ENCODE measurements at regions not wholly inside any gene's neighbourhood (a gene's known extent, or its start where the extent isn't known, plus 50 kb on each side); places are given as distances from the start of the nearest gene placed in this dataset.
"Not testable (repeated sequence)": the region's sequence is repeated elsewhere in the genome, so short reads cannot be mapped to it uniquely, and the experiment has no call there.

- no peaks in the 10 kb centered on the region for H3K36me3 ChIP-seq (ENCODE audit: control insufficient read depth, insufficient read depth, low read length)
- H3K4me3 ChIP-seq (ENCODE audit: extremely low read depth, insufficient read depth, low read length, poor library complexity, severe bottlenecking) = no peak overlapping the region
- H3K27ac ChIP-seq (ENCODE audit: low read depth, low read length, severe bottlenecking) = no peak overlapping the region
- no peaks in the 10 kb centered on the region for H3K4me1 ChIP-seq (ENCODE audit: control insufficient read depth, insufficient read depth, low read length, poor library complexity, severe bottlenecking)
- no peaks in the 10 kb centered on the region for H3K9me3 ChIP-seq (ENCODE audit: control insufficient read depth, low read length)
Observed at GRCh38 chr4:18180892-18181291, 159.3 kb upstream of the LCORL start.

- Histone ChIP-seq H3K36me3 (ENCODE audit: control insufficient read depth, insufficient read depth, low read length) (no peaks in the 10 kb centered on the region), H3K4me3 (ENCODE audit: extremely low read depth, insufficient read depth, low read length, poor library complexity, severe bottlenecking) (no peak overlapping the region), H3K4me1 (ENCODE audit: control insufficient read depth, insufficient read depth, low read length, poor library complexity, severe bottlenecking) (no peaks in the 10 kb centered on the region), H3K27ac (ENCODE audit: low read depth, low read length, severe bottlenecking) (no peak overlapping the region), H3K9me3 (ENCODE audit: control insufficient read depth, low read length) (no peaks in the 10 kb centered on the region)
- 88 to 100% methylated on average over 1 of the region's 4 CpGs for WGBS, 2 experiments (ENCODE audit: insufficient coverage in 2 of 2)
Observed at GRCh38 chr4:18180122-18180521, 158.6 kb upstream of the LCORL start.

GRCh38 chr4:18171896-18172295, 150.3 kb upstream of the LCORL start:
- Histone ChIP-seq H3K4me1 (ENCODE audit: control insufficient read depth, insufficient read depth, low read length, poor library complexity, severe bottlenecking) (no peaks in the 10 kb centered on the region), H3K9me3 (ENCODE audit: control insufficient read depth, low read length) (no peaks in the 10 kb centered on the region), H3K4me3 (ENCODE audit: extremely low read depth, insufficient read depth, low read length, poor library complexity, severe bottlenecking) (no peak overlapping the region), H3K36me3 (ENCODE audit: control insufficient read depth, insufficient read depth, low read length) (no peaks in the 10 kb centered on the region), H3K27ac (ENCODE audit: low read depth, low read length, severe bottlenecking) (no peak overlapping the region)
- WGBS, 2 experiments (ENCODE audit: insufficient coverage in 2 of 2) = 59 to 95% methylated on average over 2 of the region's 2 CpGs

GRCh38 chr4:18167831-18168230, 146.3 kb upstream of the LCORL start:
- no peak overlapping the region for H3K4me3 ChIP-seq (ENCODE audit: extremely low read depth, insufficient read depth, low read length, poor library complexity, severe bottlenecking)
- 92 to 93% methylated on average over 4 of the region's 4 CpGs for WGBS, 2 experiments (ENCODE audit: insufficient coverage in 2 of 2)
- no peak overlapping the region for H3K27ac ChIP-seq (ENCODE audit: low read depth, low read length, severe bottlenecking)
- H3K36me3 ChIP-seq (ENCODE audit: control insufficient read depth, insufficient read depth, low read length) = no peaks in the 10 kb centered on the region
- H3K9me3 ChIP-seq (ENCODE audit: control insufficient read depth, low read length) = no peaks in the 10 kb centered on the region
- no peaks in the 10 kb centered on the region for H3K4me1 ChIP-seq (ENCODE audit: control insufficient read depth, insufficient read depth, low read length, poor library complexity, severe bottlenecking)

- Histone ChIP-seq H3K4me1 (ENCODE audit: control insufficient read depth, insufficient read depth, low read length, poor library complexity, severe bottlenecking) (no peaks in the 10 kb centered on the region), H3K27ac (ENCODE audit: low read depth, low read length, severe bottlenecking) (no peak overlapping the region), H3K9me3 (ENCODE audit: control insufficient read depth, low read length) (no peaks in the 10 kb centered on the region), H3K4me3 (ENCODE audit: extremely low read depth, insufficient read depth, low read length, poor library complexity, severe bottlenecking) (no peak overlapping the region), H3K36me3 (ENCODE audit: control insufficient read depth, insufficient read depth, low read length) (no peaks in the 10 kb centered on the region)
- WGBS, 2 experiments (ENCODE audit: insufficient coverage in 2 of 2) = 85 to 92% methylated on average over 2 of the region's 3 CpGs
Observed at GRCh38 chr4:18166925-18167324, 145.4 kb upstream of the LCORL start.

GRCh38 chr4:18162453-18162852, 140.9 kb upstream of the LCORL start:
- Histone ChIP-seq H3K9me3 (ENCODE audit: control insufficient read depth, low read length) (no peaks in the 10 kb centered on the region), H3K4me1 (ENCODE audit: control insufficient read depth, insufficient read depth, low read length, poor library complexity, severe bottlenecking) (no peaks in the 10 kb centered on the region), H3K4me3 (ENCODE audit: extremely low read depth, insufficient read depth, low read length, poor library complexity, severe bottlenecking) (no peak overlapping the region), H3K27ac (ENCODE audit: low read depth, low read length, severe bottlenecking) (no peak overlapping the region), H3K36me3 (ENCODE audit: control insufficient read depth, insufficient read depth, low read length) (no peaks in the 10 kb centered on the region)
- WGBS, 2 experiments (ENCODE audit: insufficient coverage in 2 of 2) = no CpG with 5 or more reads among the region's 1 CpG

GRCh38 chr4:18159117-18159912, 137.8 kb upstream of the LCORL start:
- H3K27ac ChIP-seq (ENCODE audit: low read depth, low read length, severe bottlenecking); H3K4me3 ChIP-seq (ENCODE audit: extremely low read depth, insufficient read depth, low read length, poor library complexity, severe bottlenecking); H3K36me3 ChIP-seq (ENCODE audit: control insufficient read depth, insufficient read depth, low read length); H3K9me3 ChIP-seq (ENCODE audit: control insufficient read depth, low read length); H3K4me1 ChIP-seq (ENCODE audit: control insufficient read depth, insufficient read depth, low read length, poor library complexity, severe bottlenecking): not testable (repeated sequence)
- 95 to 96% methylated on average over 34 to 41 of the region's 51 CpGs for WGBS, 2 experiments (ENCODE audit: insufficient coverage in 2 of 2)

- WGBS, 2 experiments (ENCODE audit: insufficient coverage in 2 of 2) = 100% methylated on average over 1 of the region's 2 CpGs
- Histone ChIP-seq H3K4me3 (ENCODE audit: extremely low read depth, insufficient read depth, low read length, poor library complexity, severe bottlenecking) (no peak overlapping the region), H3K9me3 (ENCODE audit: control insufficient read depth, low read length) (no peaks in the 10 kb centered on the region), H3K4me1 (ENCODE audit: control insufficient read depth, insufficient read depth, low read length, poor library complexity, severe bottlenecking) (no peaks in the 10 kb centered on the region), H3K36me3 (ENCODE audit: control insufficient read depth, insufficient read depth, low read length) (no peaks in the 10 kb centered on the region), H3K27ac (ENCODE audit: low read depth, low read length, severe bottlenecking) (no peak overlapping the region)
Observed at GRCh38 chr4:18155067-18156041, 133.8 kb upstream of the LCORL start.

- Histone ChIP-seq H3K27ac (ENCODE audit: low read depth, low read length, severe bottlenecking) (no peak overlapping the region), H3K4me3 (ENCODE audit: extremely low read depth, insufficient read depth, low read length, poor library complexity, severe bottlenecking) (no peak overlapping the region), H3K36me3 (ENCODE audit: control insufficient read depth, insufficient read depth, low read length) (no peaks in the 10 kb centered on the region), H3K4me1 (ENCODE audit: control insufficient read depth, insufficient read depth, low read length, poor library complexity, severe bottlenecking) (no peaks in the 10 kb centered on the region), H3K9me3 (ENCODE audit: control insufficient read depth, low read length) (no peaks in the 10 kb centered on the region)
- WGBS, 2 experiments (ENCODE audit: insufficient coverage in 2 of 2) = 94 to 95% methylated on average over 5 to 6 of the region's 9 CpGs
Observed at GRCh38 chr4:18138076-18138665, 116.6 kb upstream of the LCORL start.

- H3K4me3 ChIP-seq (ENCODE audit: extremely low read depth, insufficient read depth, low read length, poor library complexity, severe bottlenecking) = no peak overlapping the region
- H3K4me1 ChIP-seq (ENCODE audit: control insufficient read depth, insufficient read depth, low read length, poor library complexity, severe bottlenecking) = no peaks in the 10 kb centered on the region
- H3K9me3 ChIP-seq (ENCODE audit: control insufficient read depth, low read length) = no peaks in the 10 kb centered on the region
- no peak overlapping the region for H3K27ac ChIP-seq (ENCODE audit: low read depth, low read length, severe bottlenecking)
- H3K36me3 ChIP-seq (ENCODE audit: control insufficient read depth, insufficient read depth, low read length) = no peaks in the 10 kb centered on the region
Observed at GRCh38 chr4:18134111-18134510, 112.6 kb upstream of the LCORL start.
